ENCODE measurements at regions not wholly inside any gene's neighbourhood (a gene's known extent, or its start where the extent isn't known, plus 50 kb on each side); places are given as distances from the start of the nearest gene placed in this dataset.

DNA sequence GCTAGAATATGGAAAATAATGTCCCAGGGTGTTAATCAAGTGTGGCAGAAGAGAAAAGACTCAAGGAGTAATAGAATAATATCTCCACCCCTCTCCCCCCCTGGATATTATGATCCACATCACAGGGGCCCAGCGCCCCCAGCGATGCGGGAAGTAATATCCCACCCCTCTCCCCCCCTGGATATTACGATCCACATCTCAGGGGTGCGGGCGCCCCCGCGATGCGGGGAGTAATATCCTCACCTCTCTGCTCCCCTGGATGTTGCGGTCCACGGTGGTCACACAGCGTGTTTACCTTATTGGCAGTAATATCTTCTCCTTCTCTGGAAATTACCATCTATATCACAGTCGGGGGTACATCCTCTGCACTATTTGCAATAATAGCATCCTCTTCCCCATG is 97.1 kb upstream of the OSBPL11 start:
- TF ChIP-seq, protein P1, sequence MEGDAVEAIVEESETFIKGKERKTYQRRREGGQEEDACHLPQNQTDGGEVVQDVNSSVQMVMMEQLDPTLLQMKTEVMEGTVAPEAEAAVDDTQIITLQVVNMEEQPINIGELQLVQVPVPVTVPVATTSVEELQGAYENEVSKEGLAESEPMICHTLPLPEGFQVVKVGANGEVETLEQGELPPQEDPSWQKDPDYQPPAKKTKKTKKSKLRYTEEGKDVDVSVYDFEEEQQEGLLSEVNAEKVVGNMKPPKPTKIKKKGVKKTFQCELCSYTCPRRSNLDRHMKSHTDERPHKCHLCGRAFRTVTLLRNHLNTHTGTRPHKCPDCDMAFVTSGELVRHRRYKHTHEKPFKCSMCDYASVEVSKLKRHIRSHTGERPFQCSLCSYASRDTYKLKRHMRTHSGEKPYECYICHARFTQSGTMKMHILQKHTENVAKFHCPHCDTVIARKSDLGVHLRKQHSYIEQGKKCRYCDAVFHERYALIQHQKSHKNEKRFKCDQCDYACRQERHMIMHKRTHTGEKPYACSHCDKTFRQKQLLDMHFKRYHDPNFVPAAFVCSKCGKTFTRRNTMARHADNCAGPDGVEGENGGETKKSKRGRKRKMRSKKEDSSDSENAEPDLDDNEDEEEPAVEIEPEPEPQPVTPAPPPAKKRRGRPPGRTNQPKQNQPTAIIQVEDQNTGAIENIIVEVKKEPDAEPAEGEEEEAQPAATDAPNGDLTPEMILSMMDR (conservative IDR thresholded peaks at IDR 0.05): no peak
- TF ChIP-seq ZFX (IDR thresholded peaks at IDR 0.05): no peak
